ENCODE measurements at regions not wholly inside any gene's neighbourhood (a gene's known extent, or its start where the extent isn't known, plus 50 kb on each side); places are given as distances from the start of the nearest gene placed in this dataset.

- DNase-seq: no peak
These were observed 196.6 kb downstream of the CYP26B1 start for GRCh38 chr2:71951083-71951468.

GRCh38 chr2:71950256-71951082, 197.2 kb downstream of the CYP26B1 start:
- DNase-seq: no peak

- DNase-seq: no peak
These were observed 198.2 kb downstream of the CYP26B1 start for GRCh38 chr2:71949537-71949798.

GRCh38 chr2:71948781-71949536, 198.7 kb downstream of the CYP26B1 start:
- peak; percentile 58 for DNase-seq

GRCh38 chr2:71947809-71948208, 199.9 kb downstream of the CYP26B1 start:
- DNase-seq: no peak

GRCh38 chr2:71945603-71945959, 202.1 kb downstream of the CYP26B1 start:
- no peak for DNase-seq

GRCh38 chr2:71944806-71945602, 202.7 kb downstream of the CYP26B1 start:
- peak; percentile 82 for DNase-seq

- no peak for DNase-seq
These were observed 203.5 kb downstream of the CYP26B1 start for GRCh38 chr2:71944183-71944550.

GRCh38 chr2:71943238-71944182, 204.2 kb downstream of the CYP26B1 start:
- DNase-seq: no peak

GRCh38 chr2:71941726-71942525, 205.7 kb downstream of the CYP26B1 start:
- no peak for DNase-seq

- DNase-seq: no peak
These were observed 207.0 kb downstream of the CYP26B1 start for GRCh38 chr2:71940695-71941094.

- DNase-seq: no peak
These were observed 207.8 kb downstream of the CYP26B1 start for GRCh38 chr2:71939588-71940535.

GRCh38 chr2:71938659-71939587, 208.7 kb downstream of the CYP26B1 start:
- no peak for DNase-seq

GRCh38 chr2:71938108-71938507, 209.6 kb downstream of the CYP26B1 start:
- no peak for DNase-seq

- DNase-seq: no peak
These were observed 210.3 kb downstream of the CYP26B1 start for GRCh38 chr2:71937396-71937795.

- no peak for DNase-seq
These were observed 211.3 kb downstream of the CYP26B1 start for GRCh38 chr2:71936076-71937030.

GRCh38 chr2:71935262-71935848, 212.3 kb downstream of the CYP26B1 start:
- peak; percentile 83 for DNase-seq
